Tibial nerve (tissue), 4 donors: ENCODE measurements at regions not wholly inside any gene's neighbourhood (a gene's known extent, or its start where the extent isn't known, plus 50 kb on each side); places are given as distances from the start of the nearest gene placed in this dataset.

Experiments
- DNase-seq, 2 donors: peaks; one replicate each; pipeline ENCODE4 v3.0.0-alpha.2; 2019; ENCODE audit warnings: low spot score in 2 of 2
- H3K27ac ChIP-seq, 4 donors: fragments of 200-600 bp; sonication (generic) in 3 of 4; one replicate each; pipeline ENCODE4 v1.5.1; 2017 to 2019; ENCODE audit warnings: mild to moderate bottlenecking in 1 of 4
- H3K27me3 ChIP-seq, 2 donors: fragments of 200-600 bp; sonication (generic) in 1 of 2; one replicate each; pipeline versions ENCODE4 v1.5.1 to v1.6.0; 2017 to 2019
- H3K36me3 ChIP-seq, 3 donors: fragments of 200-600 bp; sonication (generic); one replicate each; pipeline ENCODE4 v1.5.1; 2018 to 2019
- H3K4me1 ChIP-seq, 4 donors: fragments of 200-600 bp; sonication (generic) in 3 of 4; one replicate each; pipeline ENCODE4 v1.5.1; 2017 to 2019
- H3K4me3 ChIP-seq, 4 donors: fragments of 200-600 bp; sonication (generic) in 3 of 4; one replicate each; pipeline ENCODE4 v1.5.1; 2017 to 2019; ENCODE audit warnings: mild to moderate bottlenecking in 1 of 4, moderate library complexity in 1 of 4
- H3K9me3 ChIP-seq, 4 donors: fragments of 200-600 bp; sonication (generic) in 3 of 4; one replicate each; pipeline ENCODE4 v1.5.1; 2017 to 2019
- CTCF ChIP-seq, 5 experiments: fragments of 200-600 bp in 3 of 5; fragments of 450-650 bp in 2 of 5; sonication (generic) in 3 of 5; IDR thresholded peaks; one replicate each; pipeline ENCODE4 v1.5.1; 2016 to 2019; ENCODE audit warnings: antibody characterized with exemption in 5 of 5, mild to moderate bottlenecking in 3 of 5, moderate library complexity in 2 of 5
- EP300 ChIP-seq, 2 donors: sonication (generic); formaldehyde crosslinking; IDR thresholded peaks; one replicate each; pipeline ENCODE4 v1.6.1; 2017; ENCODE audit warnings: antibody characterized with exemption in 2 of 2, mild to moderate bottlenecking in 1 of 2
- POLR2A ChIP-seq, 2 donors: fragments of 450-650 bp; IDR thresholded peaks; one replicate each; pipeline ENCODE4 v1.6.1; 2017; ENCODE audit warnings: antibody characterized with exemption in 2 of 2, mild to moderate bottlenecking in 2 of 2, moderate library complexity in 2 of 2
- WGBS, 2 donors: methylation state at CpG; one replicate each; pipeline ENCODE4 v1.1.5; 2018; 5-methylcytosine and 5-hydroxymethylcytosine counted together

GRCh38 chr20:9949563-9949962 is 85.2 kb upstream of the ANKEF1 start:
- 5 to 13% methylated on average over 1 of the region's 1 CpG for WGBS, 2 donors
- no peak overlapping the region for H3K4me3 ChIP-seq
- no peak for DNase-seq
- TF ChIP-seq CTCF (IDR thresholded peaks at IDR 0.05) (no peak), POLR2A (IDR thresholded peaks at IDR 0.05) (no peak), EP300 (IDR thresholded peaks at IDR 0.05) (no peak)
- H3K4me1 ChIP-seq, result peaks cover 0 to 5% (median 0%) of the 10 kb centered on the region in 4 donors
- no peaks in the 10 kb centered on the region for H3K9me3 ChIP-seq
- no peak overlapping the region for H3K27ac ChIP-seq
- H3K36me3 ChIP-seq, result no peaks in the 10 kb centered on the region
- no peaks in the 10 kb centered on the region for H3K27me3 ChIP-seq

- H3K4me3 ChIP-seq, result no peak overlapping the region
- no peaks in the 10 kb centered on the region for H3K27me3 ChIP-seq
- H3K36me3 ChIP-seq, result no peaks in the 10 kb centered on the region
- TF ChIP-seq POLR2A (IDR thresholded peaks at IDR 0.05) (no peak), EP300 (IDR thresholded peaks at IDR 0.05) (no peak), CTCF (IDR thresholded peaks at IDR 0.05) (no peak)
- peaks cover 0 to 5% (median 0%) of the 10 kb centered on the region in 4 donors for H3K4me1 ChIP-seq
- peaks cover 0 to 3% (median 0%) of the 10 kb centered on the region in 4 donors for H3K9me3 ChIP-seq
- 26 to 31% methylated on average over 1 of the region's 1 CpG for WGBS, 2 donors
- no peak overlapping the region for H3K27ac ChIP-seq
- no peak for DNase-seq
These were observed 89.4 kb upstream of the ANKEF1 start for GRCh38 chr20:9945408-9945807.

- Histone ChIP-seq H3K4me1 (no peaks in the 10 kb centered on the region), H3K27ac (no peak overlapping the region), H3K27me3 (no peaks in the 10 kb centered on the region), H3K36me3 (no peaks in the 10 kb centered on the region), H3K4me3 (no peak overlapping the region), H3K9me3 (peaks cover 0 to 9% (median 0%) of the 10 kb centered on the region in 4 donors)
- no peak for TF ChIP-seq EP300 (IDR thresholded peaks at IDR 0.05)
- no peak for TF ChIP-seq POLR2A (IDR thresholded peaks at IDR 0.05)
- no peak for TF ChIP-seq CTCF (IDR thresholded peaks at IDR 0.05)
- DNase-seq, result no peak
- WGBS, 2 donors, result 91% methylated on average over 4 of the region's 4 CpGs
These were observed 92.1 kb upstream of the ANKEF1 start for GRCh38 chr20:9942736-9943135.

- TF ChIP-seq CTCF (IDR thresholded peaks at IDR 0.05) (no peak), POLR2A (IDR thresholded peaks at IDR 0.05) (no peak), EP300 (IDR thresholded peaks at IDR 0.05) (no peak)
- Histone ChIP-seq H3K4me3 (no peak overlapping the region), H3K4me1 (no peaks in the 10 kb centered on the region), H3K27me3 (no peaks in the 10 kb centered on the region), H3K36me3 (no peaks in the 10 kb centered on the region), H3K9me3 (peaks cover 0 to 9% (median 0%) of the 10 kb centered on the region in 4 donors), H3K27ac (no peak overlapping the region)
- DNase-seq, result no peak
- 88 to 89% methylated on average over 2 of the region's 2 CpGs for WGBS, 2 donors
These were observed 94.5 kb upstream of the ANKEF1 start for GRCh38 chr20:9940329-9940728.

- Histone ChIP-seq H3K4me3 (no peak overlapping the region), H3K27ac (no peak overlapping the region), H3K4me1 (no peaks in the 10 kb centered on the region), H3K27me3 (no peaks in the 10 kb centered on the region), H3K9me3 (peaks cover 0 to 9% (median 0%) of the 10 kb centered on the region in 4 donors), H3K36me3 (no peaks in the 10 kb centered on the region)
- TF ChIP-seq POLR2A (IDR thresholded peaks at IDR 0.05) (no peak), CTCF (IDR thresholded peaks at IDR 0.05) (no peak), EP300 (IDR thresholded peaks at IDR 0.05) (no peak)
- 84% methylated on average over 2 of the region's 2 CpGs for WGBS, 2 donors
- no peak for DNase-seq
These were observed 95.6 kb upstream of the ANKEF1 start for GRCh38 chr20:9939231-9939630.
